GM12878 (cell line): ENCODE measurements at regions not wholly inside any gene's neighbourhood (a gene's known extent, or its start where the extent isn't known, plus 50 kb on each side); places are given as distances from the start of the nearest gene placed in this dataset.

Experiments
- ATAC-seq: fragments of 200-7000 bp; cut with Tn5 transposase; 3 replicates; pipeline ENCODE4 v1.9.1; 2020; ENCODE audit warnings: mild to moderate bottlenecking, moderate library complexity
- BruUV-seq: library from RNA; stranded (reverse); fragments of 400-500 nt; replicated peaks from 2 replicates; lab custom pipeline; 2021; lab: Mats Ljungman, UMichigan
- CTCF ChIA-PET: fragments of 300-600 bp; sonication (Branson Sonifier 250); formaldehyde crosslinking; extraction: SDS; loops from one replicate; lab custom pipeline; 2021; ENCODE audit warnings: inconsistent platforms; lab: Yijun Ruan, JAX
- POLR2A ChIA-PET: fragments of 350-600 bp; formaldehyde crosslinking; extraction: SDS; loops from one replicate; lab custom pipeline; 2021; ENCODE audit warnings: inconsistent platforms; lab: Charles Lee
- RAD21 ChIA-PET: fragments of 300-600 bp; sonication (Branson Sonifier 250); formaldehyde crosslinking; loops from one replicate; lab custom pipeline; 2023; ENCODE audit warnings: antibody characterized with exemption; ENCODE audit not compliant: unreplicated experiment; lab: Charles Lee
- SMC1A ChIA-PET: fragments of 300-600 bp; sonication (Branson Sonifier 250); formaldehyde crosslinking; loops from one replicate; lab custom pipeline; 2023; ENCODE audit not compliant: unreplicated experiment, uncharacterized antibody; lab: Charles Lee
- DNase-seq: peaks from one replicate; pipeline ENCODE4 v3.0.0-alpha.2; 2011; ENCODE audit warnings: low read depth, low spot score
- FAIRE-seq: peaks from 3 replicates; lab custom pipeline; 2011; peaks lifted over from hg19 to GRCh38; lab: Jason Lieb, UNC
- H2AFZ ChIP-seq: 2 replicates; pipeline ENCODE4 v1.6.0; 2011; ENCODE audit warnings: low read depth, low read length, control low read depth; ENCODE audit not compliant: control insufficient read depth
- H3K27ac ChIP-seq: 2 replicates; pipeline ENCODE4 v1.5.1; 2011; ENCODE audit warnings: control low read depth; ENCODE audit not compliant: control insufficient read depth, insufficient read depth
- H3K27me3 ChIP-seq, 2 experiments: replicated peaks in 1 of 2; 2 replicates each; pipeline versions ENCODE4 v1.6.0 to v1.6.1; 2011; ENCODE audit warnings: low read length in 1 of 2; ENCODE audit not compliant: control insufficient read depth in 2 of 2, insufficient read depth in 2 of 2
- H3K36me3 ChIP-seq, 2 experiments: 2 replicates each; pipeline ENCODE4 v1.5.1; 2011; ENCODE audit warnings: low read length in 1 of 2; ENCODE audit not compliant: control insufficient read depth in 2 of 2, insufficient read depth in 2 of 2
- H3K4me1 ChIP-seq: 2 replicates; pipeline ENCODE4 v1.6.1; 2011; ENCODE audit warnings: mild to moderate bottlenecking, low read length, moderate library complexity, mixed read lengths; ENCODE audit not compliant: control insufficient read depth, insufficient read depth
- H3K4me2 ChIP-seq: 2 replicates; pipeline ENCODE4 v1.6.0; 2011; ENCODE audit warnings: control low read depth; ENCODE audit not compliant: control insufficient read depth, insufficient read depth
- H3K4me3 ChIP-seq: fragments of 200-600 bp; sonication (generic); 2 replicates; pipeline ENCODE4 v1.5.1; 2016
- H3K79me2 ChIP-seq: 2 replicates; pipeline ENCODE4 v1.6.0; 2011; ENCODE audit warnings: low read length; ENCODE audit not compliant: control insufficient read depth, insufficient read depth
- H3K9ac ChIP-seq: 2 replicates; pipeline ENCODE4 v1.8.0; 2011; ENCODE audit warnings: low read length, control low read depth, mixed read lengths; ENCODE audit not compliant: control insufficient read depth, insufficient read depth
- H3K9me3 ChIP-seq: replicated peaks from 3 replicates; pipeline ENCODE4 v1.5.1; 2011; ENCODE audit warnings: mild to moderate bottlenecking, low read length; ENCODE audit not compliant: control insufficient read depth, insufficient read depth
- H4K20me1 ChIP-seq: 2 replicates; pipeline ENCODE4 v1.6.0; 2011; ENCODE audit not compliant: control insufficient read depth, insufficient read depth
- BACH1 ChIP-seq: fragments of 450-650 bp; IDR thresholded peaks from 2 replicates; pipeline ENCODE4 v1.6.1; 2017; ENCODE audit warnings: mild to moderate bottlenecking, borderline replicate concordance
- EGR1 ChIP-seq, 2 experiments: IDR thresholded peaks; 1 replicate in 1 of 2; 2 replicates in 1 of 2; pipeline ENCODE4 v1.6.1; 2011 to 2012; ENCODE audit warnings: low read depth in 2 of 2, low read length in 2 of 2, borderline replicate concordance in 1 of 2, mild to moderate bottlenecking in 1 of 2, moderate library complexity in 1 of 2
- ETV6 ChIP-seq, 2 experiments: fragments of 450-650 bp in 1 of 2; IDR thresholded peaks in 1 of 2; conservative IDR thresholded peaks in 1 of 2; 2 replicates each; pipeline ENCODE4 v1.6.1; 2014; ENCODE audit warnings: antibody characterized with exemption in 1 of 2, borderline replicate concordance in 1 of 2, low read depth in 1 of 2, mild to moderate bottlenecking in 1 of 2, moderate library complexity in 1 of 2
- FOS ChIP-seq: IDR thresholded peaks from 3 replicates; pipeline ENCODE4 v1.6.1; 2011; ENCODE audit warnings: borderline replicate concordance; ENCODE audit not compliant: insufficient read length; ENCODE audit errors: extremely low read depth
- FOXK2 ChIP-seq: fragments of 450-650 bp; IDR thresholded peaks from 2 replicates; pipeline ENCODE4 v1.6.1; 2017; ENCODE audit warnings: mild to moderate bottlenecking, moderate library complexity
- MEF2A ChIP-seq: IDR thresholded peaks from 2 replicates; pipeline ENCODE4 v1.6.1; 2011; ENCODE audit warnings: low read depth, mild to moderate bottlenecking, low read length, moderate library complexity; ENCODE audit not compliant: insufficient read depth
- WGBS: methylation state at CpG from one replicate; pipeline ENCODE4 v1.1.6; 2016; ENCODE audit warnings: low lambda C conversion rate; ENCODE audit not compliant: insufficient replicate concordance, insufficient coverage; ENCODE audit errors: missing lambda C conversion rate; 5-methylcytosine and 5-hydroxymethylcytosine counted together
- in situ Hi-C: fragments of 300-500 bp; cut with MboI; formaldehyde crosslinking; loops from 9 replicates; pipeline ENCODE4 v1.14.3; 2018; ENCODE audit warnings: mixed read lengths
- intact Hi-C: fragments of 100-400 bp; cut with micrococcal nuclease; formaldehyde crosslinking; loops from one replicate; pipeline ENCODE4 v1.14.2; 2022; ENCODE audit not compliant: unreplicated experiment

DNA sequence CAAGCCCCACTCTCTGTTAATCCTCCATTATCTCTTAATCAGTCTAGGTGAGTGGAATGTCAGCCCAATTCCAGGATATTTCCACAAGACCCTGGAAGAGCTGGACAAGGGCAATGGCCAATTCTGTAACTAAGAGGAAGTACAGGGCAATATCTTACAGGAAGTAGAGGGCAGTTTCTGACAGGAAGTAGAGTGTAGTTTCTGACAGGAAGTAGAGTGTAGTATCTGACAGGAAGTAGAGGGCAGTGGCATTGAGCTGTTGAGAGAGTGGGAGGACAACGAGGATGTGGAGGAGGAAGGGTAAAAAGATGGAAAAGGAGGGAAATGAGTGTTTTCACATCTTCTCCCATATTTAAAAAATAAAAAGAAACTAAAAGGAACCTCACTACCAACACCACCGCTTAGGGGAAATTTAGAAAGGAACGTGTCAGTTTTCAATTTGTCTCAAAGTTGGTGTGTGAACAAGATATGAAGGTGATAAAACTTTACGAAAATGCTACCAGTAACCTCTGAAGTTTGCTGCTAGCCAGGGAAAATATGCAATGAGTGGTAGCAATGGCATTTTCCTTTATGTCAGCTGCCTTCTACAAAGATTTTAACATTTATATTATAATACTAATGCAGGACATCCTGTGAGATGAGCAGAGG, 430.9 kb upstream of the HNRNPA3 start:
- ATAC-seq (no peak), FAIRE-seq (peak; percentile 68), DNase-seq (no peak)
- Histone ChIP-seq H3K27me3 (no peaks in the 10 kb centered on the region), H2AFZ (no peak overlapping the region), H3K36me3 (no peaks in the 10 kb centered on the region), H3K27ac (no peak overlapping the region), H3K79me2 (no peaks in the 10 kb centered on the region), H3K4me3 (no peak overlapping the region), H4K20me1 (no peaks in the 10 kb centered on the region), H3K4me1 (no peaks in the 10 kb centered on the region), H3K9me3 (no peaks in the 10 kb centered on the region; the same call in 2 of the 3 replicates), H3K4me2 (no peak overlapping the region), H3K9ac (no peak overlapping the region)
- no peak for TF ChIP-seq FOS
- TF ChIP-seq EGR1 (IDR thresholded peaks at IDR 0.05; ENCODE audit: borderline replicate concordance in 1 of 2, low read depth in 2 of 2, low read length in 2 of 2), result no peak
- no peak for TF ChIP-seq MEF2A
- TF ChIP-seq BACH1, result no peak
- TF ChIP-seq FOXK2, result no peak
- peak in 1 of 2 experiments; percentile 88; a peak in 2 of 4 replicates for TF ChIP-seq ETV6 (conservative IDR thresholded peaks at IDR 0.05 in 1 of 2, IDR thresholded peaks at IDR 0.05 in 1 of 2; ENCODE audit: borderline replicate concordance in 1 of 2, low read depth in 1 of 2)
- intact Hi-C loops (no loop called here), in situ Hi-C loops (no loop called here)
- ChIA-PET POLR2A (no interaction called here), SMC1A (interaction anchor here (3.3 kb wide), 1 partner anchor 32 kb away, joined by 13 read pairs; no protein-coding TSS in a partner anchor), RAD21 (no interaction called here), CTCF (interaction anchor here (0.7 kb wide), 1 partner anchor 111 kb away, joined by 3 read pairs; no protein-coding TSS in a partner anchor)
- 58% methylated on average over 4 of the region's 4 CpGs for WGBS
- BruUV-seq, result no TSS peak
